ENCODE measurements at regions not wholly inside any gene's neighbourhood (a gene's known extent, or its start where the extent isn't known, plus 50 kb on each side); places are given as distances from the start of the nearest gene placed in this dataset.

DNA sequence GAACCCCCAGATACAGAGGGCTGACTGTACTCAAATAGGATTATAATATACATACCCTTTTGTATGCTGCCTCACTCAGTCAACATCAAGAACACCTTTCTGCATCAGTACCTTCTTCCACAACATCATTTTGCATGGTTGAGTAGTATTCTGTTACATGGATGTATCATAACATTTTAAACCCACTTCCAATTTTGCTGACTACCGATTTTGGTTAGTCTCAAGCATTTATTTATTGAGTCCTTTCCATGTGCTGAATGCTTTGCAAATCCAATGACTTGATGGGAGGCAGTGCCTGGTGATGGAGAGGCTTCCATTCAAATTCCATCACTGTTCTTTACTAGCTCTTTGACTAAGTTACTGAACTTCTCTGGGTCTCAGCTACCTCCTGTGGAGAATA, 182.0 kb upstream of the KLF4 start:
- H3K4me3 ChIP-seq (IDR thresholded peaks at IDR 0.05; ENCODE audit: insufficient read depth, low read depth, low read length): no peak overlapping the region
- no peaks in the 10 kb centered on the region for H3K27me3 ChIP-seq (ENCODE audit: insufficient read depth, low read depth)
- no peaks in the 10 kb centered on the region for H4K20me1 ChIP-seq (ENCODE audit: insufficient read depth)
- no peaks in the 10 kb centered on the region for H3K4me1 ChIP-seq (ENCODE audit: low read depth, poor library complexity, severe bottlenecking)
- no peak overlapping the region for H3K27ac ChIP-seq
- no peak overlapping the region for H2AFZ ChIP-seq (ENCODE audit: low read depth)
- no peak overlapping the region for H3K9ac ChIP-seq
- no peaks in the 10 kb centered on the region for H3K36me3 ChIP-seq (ENCODE audit: insufficient read depth)
- TF ChIP-seq, protein P1, sequence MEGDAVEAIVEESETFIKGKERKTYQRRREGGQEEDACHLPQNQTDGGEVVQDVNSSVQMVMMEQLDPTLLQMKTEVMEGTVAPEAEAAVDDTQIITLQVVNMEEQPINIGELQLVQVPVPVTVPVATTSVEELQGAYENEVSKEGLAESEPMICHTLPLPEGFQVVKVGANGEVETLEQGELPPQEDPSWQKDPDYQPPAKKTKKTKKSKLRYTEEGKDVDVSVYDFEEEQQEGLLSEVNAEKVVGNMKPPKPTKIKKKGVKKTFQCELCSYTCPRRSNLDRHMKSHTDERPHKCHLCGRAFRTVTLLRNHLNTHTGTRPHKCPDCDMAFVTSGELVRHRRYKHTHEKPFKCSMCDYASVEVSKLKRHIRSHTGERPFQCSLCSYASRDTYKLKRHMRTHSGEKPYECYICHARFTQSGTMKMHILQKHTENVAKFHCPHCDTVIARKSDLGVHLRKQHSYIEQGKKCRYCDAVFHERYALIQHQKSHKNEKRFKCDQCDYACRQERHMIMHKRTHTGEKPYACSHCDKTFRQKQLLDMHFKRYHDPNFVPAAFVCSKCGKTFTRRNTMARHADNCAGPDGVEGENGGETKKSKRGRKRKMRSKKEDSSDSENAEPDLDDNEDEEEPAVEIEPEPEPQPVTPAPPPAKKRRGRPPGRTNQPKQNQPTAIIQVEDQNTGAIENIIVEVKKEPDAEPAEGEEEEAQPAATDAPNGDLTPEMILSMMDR (conservative IDR thresholded peaks at IDR 0.05; ENCODE audit: low read depth, low read length): no peak
- H3K4me2 ChIP-seq: no peak overlapping the region
- no peaks in the 10 kb centered on the region for H3K79me2 ChIP-seq (ENCODE audit: insufficient read depth, low read depth)

DNA sequence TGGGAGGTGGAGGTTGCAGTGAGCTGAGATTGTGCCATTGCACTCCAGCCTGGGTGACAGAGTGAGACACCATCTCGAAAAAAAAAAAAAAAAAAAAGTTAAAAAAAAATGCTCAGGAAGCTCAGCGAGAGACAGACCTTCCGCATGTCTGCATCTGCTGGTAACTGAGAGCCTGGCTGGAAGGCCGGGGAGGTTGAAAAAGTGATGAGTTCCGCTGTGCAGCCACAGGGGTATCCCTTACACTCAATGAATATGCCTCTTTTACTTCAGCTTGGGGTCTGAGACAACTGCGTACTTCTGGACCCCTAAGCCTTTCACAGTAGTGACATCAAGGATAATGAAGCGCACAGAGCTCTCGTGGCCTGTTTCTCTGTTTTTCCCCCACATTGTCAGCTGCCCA, 179.9 kb upstream of the KLF4 start:
- TF ChIP-seq, protein P1 (conservative IDR thresholded peaks at IDR 0.05; ENCODE audit: low read depth, low read length): no peak
- no peaks in the 10 kb centered on the region for H3K79me2 ChIP-seq (ENCODE audit: insufficient read depth, low read depth)
- H3K27me3 ChIP-seq (ENCODE audit: insufficient read depth, low read depth): no peaks in the 10 kb centered on the region
- H2AFZ ChIP-seq (ENCODE audit: low read depth): no peak overlapping the region
- H3K36me3 ChIP-seq (ENCODE audit: insufficient read depth): no peaks in the 10 kb centered on the region
- no peak overlapping the region for H3K4me3 ChIP-seq (IDR thresholded peaks at IDR 0.05; ENCODE audit: insufficient read depth, low read depth, low read length)
- no peaks in the 10 kb centered on the region for H3K4me1 ChIP-seq (ENCODE audit: low read depth, poor library complexity, severe bottlenecking)
- H4K20me1 ChIP-seq (ENCODE audit: insufficient read depth): no peaks in the 10 kb centered on the region
- no peak overlapping the region for H3K9ac ChIP-seq
- no peak overlapping the region for H3K27ac ChIP-seq
- H3K4me2 ChIP-seq: no peak overlapping the region

DNA sequence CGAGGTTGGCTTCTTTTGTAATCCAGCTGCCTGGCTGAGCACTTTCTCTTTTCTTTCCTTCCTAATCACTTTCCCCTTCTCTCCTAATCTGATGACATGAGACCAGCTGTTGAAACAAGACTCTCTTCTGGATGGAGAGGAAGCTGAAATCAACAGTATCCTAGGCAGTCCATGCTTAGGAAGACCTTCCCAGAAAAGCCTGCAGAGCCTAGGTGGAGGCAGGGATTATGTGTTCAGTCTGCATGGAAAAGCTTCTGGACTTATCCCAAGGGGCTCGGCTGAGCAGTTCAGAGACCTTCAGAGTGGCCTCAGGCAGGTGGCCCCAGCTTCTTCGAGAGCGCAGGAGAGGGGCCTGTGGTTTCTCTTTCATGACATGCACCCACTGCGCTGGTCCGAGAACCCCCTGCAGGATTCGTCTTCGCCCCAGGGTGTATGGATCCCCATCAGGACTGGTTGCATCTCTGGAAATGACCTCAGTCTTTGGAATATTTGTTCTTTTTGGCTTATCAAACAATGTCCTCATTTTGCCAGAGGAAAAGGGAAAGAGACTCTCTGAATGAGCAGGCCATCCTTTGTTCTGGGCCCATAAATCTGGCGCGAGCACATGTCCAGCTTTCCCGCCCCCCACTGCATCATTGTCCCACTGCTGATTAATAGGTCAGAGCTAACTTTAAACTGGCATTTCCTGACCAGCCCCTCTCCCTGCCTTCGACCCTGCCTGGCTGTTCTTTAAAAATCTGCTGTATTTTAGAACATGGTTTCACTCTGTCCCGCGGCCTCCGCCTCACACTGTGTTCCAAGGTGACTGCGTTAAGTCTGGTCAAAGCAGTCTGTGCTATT, 177.9 kb upstream of the KLF4 start:
- TF ChIP-seq, protein P1 (conservative IDR thresholded peaks at IDR 0.05; ENCODE audit: low read depth, low read length): no peak
- H3K9ac ChIP-seq: no peak overlapping the region
- no peak overlapping the region for H2AFZ ChIP-seq (ENCODE audit: low read depth)

DNA sequence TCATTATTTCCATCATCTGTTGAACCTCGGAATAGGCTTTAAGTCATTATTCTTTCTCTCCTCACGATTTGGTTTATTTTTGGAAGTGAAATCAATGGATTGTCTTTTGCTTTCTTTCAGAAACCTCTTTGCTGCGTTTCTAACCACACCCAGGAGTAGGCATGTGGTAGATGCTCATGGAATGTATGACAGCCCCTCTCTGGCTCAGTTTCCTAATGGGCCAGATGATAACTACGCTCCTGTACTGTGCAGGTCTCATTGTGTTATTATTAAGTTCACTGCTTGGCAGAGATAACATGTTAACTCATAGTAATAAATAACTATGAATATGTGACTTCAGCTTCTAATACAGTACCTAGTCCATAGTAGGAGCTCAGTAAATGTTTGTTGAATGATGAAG, 175.5 kb upstream of the KLF4 start:
- no peaks in the 10 kb centered on the region for H3K27me3 ChIP-seq (ENCODE audit: insufficient read depth, low read depth)
- H3K9ac ChIP-seq: no peak overlapping the region
- H3K4me1 ChIP-seq (ENCODE audit: low read depth, poor library complexity, severe bottlenecking): no peaks in the 10 kb centered on the region
- no peaks in the 10 kb centered on the region for H3K79me2 ChIP-seq (ENCODE audit: insufficient read depth, low read depth)
- no peak overlapping the region for H3K4me3 ChIP-seq (IDR thresholded peaks at IDR 0.05; ENCODE audit: insufficient read depth, low read depth, low read length)
- no peaks in the 10 kb centered on the region for H3K36me3 ChIP-seq (ENCODE audit: insufficient read depth)
- H4K20me1 ChIP-seq (ENCODE audit: insufficient read depth): no peaks in the 10 kb centered on the region
- no peak overlapping the region for H2AFZ ChIP-seq (ENCODE audit: low read depth)
- TF ChIP-seq, protein P1 (conservative IDR thresholded peaks at IDR 0.05; ENCODE audit: low read depth, low read length): no peak
- no peak overlapping the region for H3K27ac ChIP-seq
- H3K4me2 ChIP-seq: no peak overlapping the region

More for the DNA sequence above, 177.9 kb upstream of the KLF4 start:
- H3K79me2 ChIP-seq (ENCODE audit: insufficient read depth, low read depth): no peaks in the 10 kb centered on the region
- no peak overlapping the region for H3K27ac ChIP-seq
- no peaks in the 10 kb centered on the region for H3K27me3 ChIP-seq (ENCODE audit: insufficient read depth, low read depth)
- no peaks in the 10 kb centered on the region for H4K20me1 ChIP-seq (ENCODE audit: insufficient read depth)
- H3K36me3 ChIP-seq (ENCODE audit: insufficient read depth): no peaks in the 10 kb centered on the region
- H3K4me3 ChIP-seq (IDR thresholded peaks at IDR 0.05; ENCODE audit: insufficient read depth, low read depth, low read length): no peak overlapping the region
- no peak overlapping the region for H3K4me2 ChIP-seq
- no peaks in the 10 kb centered on the region for H3K4me1 ChIP-seq (ENCODE audit: low read depth, poor library complexity, severe bottlenecking)

Measured in KMS-11 (cell line).